Vagina (tissue), 2 donors: ENCODE measurements at regions not wholly inside any gene's neighbourhood (a gene's known extent, or its start where the extent isn't known, plus 50 kb on each side); places are given as distances from the start of the nearest gene placed in this dataset.

Source experiments
- CTCF ChIP-seq, 3 experiments: fragments of 450-650 bp in 2 of 3; fragments of 200-600 bp in 1 of 3; sonication (generic) in 1 of 3; IDR thresholded peaks; one replicate each; pipeline ENCODE4 v1.5.1; 2017 to 2019; ENCODE audit warnings: antibody characterized with exemption in 3 of 3, mild to moderate bottlenecking in 2 of 3, moderate library complexity in 2 of 3
- POLR2A ChIP-seq, 2 donors: fragments of 450-650 bp; IDR thresholded peaks; one replicate each; pipeline ENCODE4 v1.6.1; 2017; ENCODE audit warnings: antibody characterized with exemption in 2 of 2, mild to moderate bottlenecking in 2 of 2, moderate library complexity in 2 of 2
- POLR2AphosphoS5 ChIP-seq, 2 donors: sonication (generic); formaldehyde crosslinking; IDR thresholded peaks; one replicate each; pipeline ENCODE4 v1.9.0; 2017; ENCODE audit warnings: antibody characterized with exemption in 2 of 2, mild to moderate bottlenecking in 2 of 2, low read depth in 1 of 2; ENCODE audit not compliant: insufficient read depth in 1 of 2

- TF ChIP-seq POLR2A (IDR thresholded peaks at IDR 0.05) (no peak), CTCF (IDR thresholded peaks at IDR 0.05) (no peak), POLR2AphosphoS5 (IDR thresholded peaks at IDR 0.05; ENCODE audit: insufficient read depth in 1 of 2, low read depth in 1 of 2) (no peak)
Measured at GRCh38 chr5:44542470-44542869, 153.2 kb upstream of the FGF10 start.
